GM12891 (cell line): ENCODE measurements at regions not wholly inside any gene's neighbourhood (a gene's known extent, or its start where the extent isn't known, plus 50 kb on each side); places are given as distances from the start of the nearest gene placed in this dataset.

Experiments
- POLR2A ChIP-seq: IDR thresholded peaks from 2 replicates; pipeline ENCODE4 v1.6.1; 2011; ENCODE audit warnings: low read depth, low read length, control low read depth
- POLR2AphosphoS5 ChIP-seq: IDR thresholded peaks from 2 replicates; pipeline ENCODE4 v1.6.1; 2011; ENCODE audit warnings: low read depth, low read length, control low read depth
- POU2F2 ChIP-seq: IDR thresholded peaks from 2 replicates; pipeline ENCODE4 v1.6.1; 2011; ENCODE audit warnings: low read depth, mild to moderate bottlenecking, control low read depth, low read length, moderate library complexity
- SPI1 ChIP-seq: IDR thresholded peaks from 2 replicates; pipeline ENCODE4 v1.6.1; 2011; ENCODE audit warnings: low read depth, low read length, control low read depth
- TAF1 ChIP-seq: IDR thresholded peaks from 2 replicates; pipeline ENCODE4 v1.6.1; 2011; ENCODE audit warnings: low read depth, low read length, control low read depth

DNA sequence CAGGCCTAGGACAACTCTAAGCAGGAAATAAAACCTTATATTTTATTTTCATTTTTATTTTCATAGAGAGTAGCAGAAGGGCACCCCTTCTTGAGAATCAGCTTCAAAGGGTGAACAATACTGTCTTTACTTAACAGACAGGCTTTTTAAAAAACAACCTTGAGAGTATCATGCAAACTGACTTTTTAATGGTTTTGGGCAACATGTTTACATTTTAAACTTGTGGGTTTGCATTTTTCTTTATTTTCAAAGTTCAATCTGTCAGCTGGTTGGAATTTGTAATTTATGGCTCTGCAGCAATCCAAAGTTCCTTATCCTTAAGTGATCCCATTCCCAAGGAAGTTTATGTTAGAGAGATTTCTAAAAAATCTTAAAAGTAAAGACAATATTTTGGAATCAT, 392.3 kb upstream of the ADAMTS5 start:
- no peak for TF ChIP-seq POLR2AphosphoS5
- TF ChIP-seq POLR2A: no peak
- TF ChIP-seq TAF1: no peak
- TF ChIP-seq SPI1: no peak
- no peak for TF ChIP-seq POU2F2
